Astrocyte of the cerebellum (primary cell): ENCODE measurements at regions not wholly inside any gene's neighbourhood (a gene's known extent, or its start where the extent isn't known, plus 50 kb on each side); places are given as distances from the start of the nearest gene placed in this dataset.

Experiments used
- DNase-seq: peaks from one replicate; pipeline ENCODE4 v3.0.0-alpha.2; 2011; ENCODE audit warnings: low read depth
- H3K4me3 ChIP-seq: 2 replicates; pipeline ENCODE4 v1.5.1; 2011; ENCODE audit warnings: mild to moderate bottlenecking, low read depth, low read length, moderate library complexity
- in situ Hi-C: cut with HindIII; loops from 2 replicates; pipeline ENCODE4 v1.10.0; 2017; ENCODE audit warnings: low sequenced_read_pairs
- TF ChIP-seq, protein P1 (sequence below): IDR thresholded peaks from 2 replicates; pipeline ENCODE4 v1.5.1; 2012; ENCODE audit warnings: low read length, low read depth, moderate library complexity, mild to moderate bottlenecking; ENCODE audit errors: missing control alignments

DNA sequence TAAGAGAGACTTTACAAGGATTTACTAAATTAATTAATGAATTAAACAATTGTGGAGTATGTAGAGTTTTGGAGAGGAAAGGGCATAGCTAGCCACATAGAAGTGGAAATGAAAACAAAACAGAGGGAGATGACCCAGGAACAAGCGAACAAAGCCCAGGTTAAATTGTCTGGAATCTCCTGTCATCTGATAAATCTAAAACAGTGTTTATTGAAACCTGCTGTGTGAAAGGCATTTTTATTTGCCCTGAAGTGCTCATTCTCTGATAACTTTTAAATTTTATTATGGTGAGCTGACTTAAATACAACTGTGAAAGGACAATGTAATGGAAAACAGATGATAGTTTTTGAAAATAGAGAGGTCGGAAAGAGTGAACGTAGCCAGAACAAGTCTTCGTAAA is 682.8 kb upstream of the KIRREL3 start:
- DNase-seq: no peak
- in situ Hi-C loops: no loop called here
- TF ChIP-seq, protein P1, sequence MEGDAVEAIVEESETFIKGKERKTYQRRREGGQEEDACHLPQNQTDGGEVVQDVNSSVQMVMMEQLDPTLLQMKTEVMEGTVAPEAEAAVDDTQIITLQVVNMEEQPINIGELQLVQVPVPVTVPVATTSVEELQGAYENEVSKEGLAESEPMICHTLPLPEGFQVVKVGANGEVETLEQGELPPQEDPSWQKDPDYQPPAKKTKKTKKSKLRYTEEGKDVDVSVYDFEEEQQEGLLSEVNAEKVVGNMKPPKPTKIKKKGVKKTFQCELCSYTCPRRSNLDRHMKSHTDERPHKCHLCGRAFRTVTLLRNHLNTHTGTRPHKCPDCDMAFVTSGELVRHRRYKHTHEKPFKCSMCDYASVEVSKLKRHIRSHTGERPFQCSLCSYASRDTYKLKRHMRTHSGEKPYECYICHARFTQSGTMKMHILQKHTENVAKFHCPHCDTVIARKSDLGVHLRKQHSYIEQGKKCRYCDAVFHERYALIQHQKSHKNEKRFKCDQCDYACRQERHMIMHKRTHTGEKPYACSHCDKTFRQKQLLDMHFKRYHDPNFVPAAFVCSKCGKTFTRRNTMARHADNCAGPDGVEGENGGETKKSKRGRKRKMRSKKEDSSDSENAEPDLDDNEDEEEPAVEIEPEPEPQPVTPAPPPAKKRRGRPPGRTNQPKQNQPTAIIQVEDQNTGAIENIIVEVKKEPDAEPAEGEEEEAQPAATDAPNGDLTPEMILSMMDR: no peak
- no peak overlapping the region for H3K4me3 ChIP-seq

DNA sequence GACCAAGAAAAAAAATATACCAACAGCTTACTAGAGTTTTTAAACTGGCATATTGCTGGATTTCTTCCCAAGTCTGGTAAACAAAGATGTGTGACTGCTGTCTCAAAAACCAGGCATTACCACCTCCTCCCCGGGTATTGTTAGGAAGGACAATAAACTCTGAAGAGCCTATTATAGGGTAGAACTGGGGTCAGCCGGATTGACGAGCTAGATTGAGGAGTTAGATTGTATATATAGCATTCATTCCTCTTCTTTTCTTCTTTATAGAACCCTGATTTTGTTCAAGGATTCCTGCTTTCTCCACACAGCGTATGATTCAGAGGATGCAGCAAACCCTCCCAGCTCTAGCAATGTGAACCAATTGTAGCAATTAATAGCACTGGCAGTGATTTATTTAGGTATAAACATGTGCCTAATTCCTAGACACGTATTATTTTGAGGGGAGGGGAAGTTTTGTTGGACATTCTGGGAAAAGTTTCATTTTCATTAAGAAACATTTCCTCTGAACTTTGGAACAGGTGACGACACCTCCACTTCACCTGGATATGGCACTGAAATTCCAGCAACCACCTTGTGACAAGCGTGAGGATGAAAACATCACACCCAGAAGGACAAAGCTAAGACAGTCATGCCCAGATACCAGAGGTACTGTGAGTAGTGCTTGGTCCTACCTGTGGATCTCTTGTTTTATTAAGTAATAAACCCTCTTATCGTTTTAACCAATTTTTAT is 679.4 kb upstream of the KIRREL3 start:
- in situ Hi-C loops: no loop called here
- no peak overlapping the region for H3K4me3 ChIP-seq
- no peak for DNase-seq

DNA sequence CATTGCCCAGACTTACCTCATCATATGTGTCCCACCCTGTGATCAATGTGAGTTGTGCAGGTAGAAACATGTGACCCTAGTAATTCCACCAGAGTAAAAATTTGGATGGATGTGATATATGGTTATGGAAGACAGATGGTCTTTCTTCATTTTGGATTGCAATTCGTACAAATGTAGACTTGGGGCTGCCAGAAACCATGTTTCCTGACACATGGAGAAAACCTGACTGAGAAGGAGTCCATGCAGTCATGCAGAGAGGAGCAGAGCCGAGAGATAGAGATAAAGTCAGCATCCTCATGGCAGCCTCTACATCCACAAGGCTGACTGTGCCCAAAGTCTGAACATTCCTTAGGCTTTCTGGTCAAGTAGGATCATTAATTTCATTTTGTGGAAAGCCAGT is 678.1 kb upstream of the KIRREL3 start:
- no peak for DNase-seq
- in situ Hi-C loops: no loop called here
- TF ChIP-seq, protein P1: no peak
- no peak overlapping the region for H3K4me3 ChIP-seq

More for the DNA sequence above, 679.4 kb upstream of the KIRREL3 start:
- TF ChIP-seq, protein P1: no peak

DNA sequence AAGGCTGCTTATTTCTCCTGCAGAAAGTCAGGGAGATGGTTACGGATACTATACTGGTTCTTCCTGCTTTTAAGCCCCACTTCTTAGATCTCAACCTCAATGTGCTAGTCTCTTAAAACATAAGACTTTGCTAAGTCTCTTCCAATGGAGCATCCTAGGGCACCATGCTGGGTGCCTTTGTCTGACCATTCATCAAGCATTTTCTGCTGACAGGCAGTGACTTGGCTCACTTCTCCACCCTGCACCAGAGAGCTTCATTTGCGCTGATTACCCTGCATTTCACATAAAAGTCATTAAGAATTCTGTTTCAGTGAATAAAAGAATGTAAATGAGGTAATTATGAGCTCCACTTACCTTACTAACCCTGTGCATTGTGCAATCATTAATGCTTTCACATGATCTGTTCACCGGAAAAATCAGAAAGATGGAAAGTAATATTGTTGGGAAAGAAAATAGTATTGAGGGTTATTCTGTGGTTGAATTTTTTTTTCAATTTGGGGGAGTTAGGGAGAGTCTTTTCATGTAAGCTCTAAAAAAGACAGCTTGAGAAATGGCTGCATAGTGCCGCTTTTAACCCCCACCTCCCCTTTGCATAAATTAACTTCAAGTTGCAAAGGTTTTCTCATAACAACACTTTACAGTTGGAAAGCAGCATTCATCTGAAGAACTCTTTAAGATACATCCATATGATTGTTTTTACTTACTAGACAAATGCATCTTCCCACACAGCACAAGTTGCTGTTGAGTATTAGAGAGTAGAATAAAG is 677.3 kb upstream of the KIRREL3 start:
- in situ Hi-C loops: no loop called here
- no peak overlapping the region for H3K4me3 ChIP-seq
- no peak for DNase-seq
- TF ChIP-seq, protein P1: no peak

DNA sequence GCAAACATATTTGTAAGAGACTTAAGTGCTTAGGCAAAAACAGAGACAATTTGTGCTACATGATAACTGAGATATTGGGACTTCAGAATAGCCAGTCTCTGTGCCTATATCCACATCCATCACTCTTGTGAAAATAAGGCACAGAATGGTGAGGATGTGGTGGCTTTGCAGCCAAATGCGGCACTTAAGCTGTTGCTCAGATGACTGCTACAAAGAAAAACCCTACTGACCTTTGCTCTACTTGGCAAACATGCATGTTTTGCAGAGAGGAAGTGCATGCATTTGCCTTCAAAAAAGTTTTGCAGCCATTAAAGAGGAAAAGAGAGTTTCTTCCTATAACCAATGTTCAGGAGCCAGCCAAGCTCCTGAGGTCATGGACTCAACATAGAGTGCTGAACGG is 675.0 kb upstream of the KIRREL3 start:
- DNase-seq: no peak
- no peak overlapping the region for H3K4me3 ChIP-seq
- in situ Hi-C loops: no loop called here
- TF ChIP-seq, protein P1: no peak

DNA sequence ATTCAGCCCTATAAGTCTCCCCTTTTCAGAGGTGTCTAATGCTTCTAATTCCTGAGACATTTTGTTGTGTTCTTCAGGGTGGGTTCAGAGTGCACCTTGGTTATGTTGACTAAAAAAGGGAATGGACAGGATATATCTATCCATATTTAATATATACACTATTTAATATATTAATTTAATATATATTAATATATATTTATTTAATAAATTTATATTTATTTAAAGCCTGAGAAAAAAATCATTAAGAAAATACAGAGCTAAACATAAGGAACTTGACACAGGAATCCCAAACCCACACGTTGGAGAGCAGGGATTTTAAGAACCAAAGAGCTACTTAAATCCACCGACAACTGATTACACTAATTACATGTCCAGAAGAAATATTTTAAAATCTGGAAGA is 674.2 kb upstream of the KIRREL3 start:
- in situ Hi-C loops: no loop called here
- no peak overlapping the region for H3K4me3 ChIP-seq
- no peak for DNase-seq
- TF ChIP-seq, protein P1: no peak
